ENCODE measurements at regions not wholly inside any gene's neighbourhood (a gene's known extent, or its start where the extent isn't known, plus 50 kb on each side); places are given as distances from the start of the nearest gene placed in this dataset.

- TF ChIP-seq ZNF281 (CRISPR knock-in tag; IDR thresholded peaks at IDR 0.05; ENCODE audit: borderline replicate concordance) (no peak), AGO2 (optimal IDR thresholded peaks at IDR 0.05; ENCODE audit: low read depth, low read length) (no peak), ZNF691 (CRISPR knock-in tag; IDR thresholded peaks at IDR 0.05; ENCODE audit: borderline replicate concordance, low read depth) (no peak), ZNF564 (CRISPR knock-in tag; IDR thresholded peaks at IDR 0.05) (no peak), MXI1 (IDR thresholded peaks at IDR 0.05; ENCODE audit: borderline replicate concordance, low read depth, low read length) (no peak), ZNF574 (CRISPR knock-in tag; IDR thresholded peaks at IDR 0.05) (no peak), ZNF501 (CRISPR knock-in tag; IDR thresholded peaks at IDR 0.05) (no peak)
Observed at GRCh38 chr2:195594248-195594647, 62.8 kb upstream of the SLC39A10 start (continued).
